CD4-positive, alpha-beta T cell (primary cell): ENCODE measurements at regions not wholly inside any gene's neighbourhood (a gene's known extent, or its start where the extent isn't known, plus 50 kb on each side); places are given as distances from the start of the nearest gene placed in this dataset.

Source experiments
- ATAC-seq: fragments of 200-7000 bp; cut with Tn5 transposase; one replicate; pipeline ENCODE4 v1.10.0; 2022; ENCODE audit warnings: mild to moderate bottlenecking; ENCODE audit not compliant: poor library complexity
- CTCF ChIA-PET: fragments of 350-600 bp; sonication (Branson Sonifier 250); formaldehyde crosslinking; loops from one replicate; lab custom pipeline; 2021; ENCODE audit warnings: antibody characterized with exemption, inconsistent platforms; lab: Charles Lee
- POLR2A ChIA-PET: fragments of 350-600 bp; sonication (Branson Sonifier 250); formaldehyde crosslinking; loops from one replicate; lab custom pipeline; 2021; ENCODE audit warnings: antibody characterized with exemption, inconsistent platforms; lab: Charles Lee
- DNase-seq, 14 experiments: peaks; one replicate each; pipeline ENCODE4 v3.0.0-alpha.2; 2013 to 2020; ENCODE audit warnings: mixed read lengths in 2 of 14
- H3K27ac ChIP-seq, 2 donors: one replicate each; pipeline versions ENCODE4 v1.5.1 to v1.7.0; 2013; ENCODE audit warnings: low read length in 2 of 2, low read depth in 1 of 2, mild to moderate bottlenecking in 1 of 2
- H3K27me3 ChIP-seq, 2 experiments: 1 replicate in 1 of 2; 2 replicates in 1 of 2; pipeline versions ENCODE4 v1.6.1 to v1.7.0; 2013; ENCODE audit warnings: low read length in 2 of 2, control low read depth in 1 of 2, mild to moderate bottlenecking in 1 of 2, moderate library complexity in 1 of 2; ENCODE audit not compliant: insufficient read depth in 2 of 2, control insufficient read depth in 1 of 2
- H3K36me3 ChIP-seq: one replicate; pipeline ENCODE4 v1.6.1; 2013; ENCODE audit warnings: low read length, control low read depth; ENCODE audit not compliant: insufficient read depth
- H3K4me1 ChIP-seq: one replicate; pipeline ENCODE4 v1.6.1; 2013; ENCODE audit warnings: low read length, control low read depth; ENCODE audit not compliant: insufficient read depth
- H3K4me3 ChIP-seq: one replicate; pipeline ENCODE4 v1.5.1; 2013; ENCODE audit warnings: mild to moderate bottlenecking, low read length, moderate library complexity
- H3K9me3 ChIP-seq, 2 experiments: 1 replicate in 1 of 2; 2 replicates in 1 of 2; pipeline versions ENCODE4 v1.6.1 to v1.7.0; 2013; ENCODE audit warnings: low read length in 2 of 2, mild to moderate bottlenecking in 2 of 2, control low read depth in 1 of 2, moderate library complexity in 1 of 2; ENCODE audit not compliant: control insufficient read depth in 1 of 2, insufficient read depth in 1 of 2
- H3K27ac Mint-ChIP-seq: one replicate; pipeline ENCODE4 v1.8.0; 2020; ENCODE audit warnings: mixed read lengths
- H3K27me3 Mint-ChIP-seq: one replicate; pipeline ENCODE4 v1.8.0; 2021; ENCODE audit warnings: mixed read lengths
- H3K36me3 Mint-ChIP-seq: one replicate; pipeline ENCODE4 v1.8.0; 2021; ENCODE audit warnings: low read depth, mixed read lengths
- H3K4me1 Mint-ChIP-seq: one replicate; pipeline ENCODE4 v1.8.0; 2021; ENCODE audit warnings: low read depth, mixed read lengths
- H3K4me3 Mint-ChIP-seq: one replicate; pipeline ENCODE4 v1.8.0; 2020; ENCODE audit warnings: mild to moderate bottlenecking, mixed read lengths
- H3K9me3 Mint-ChIP-seq: one replicate; pipeline ENCODE4 v1.8.0; 2020; ENCODE audit warnings: mixed read lengths
- intact Hi-C, 2 experiments: fragments of 100-400 bp; cut with DNase I in 1 of 2; cut with micrococcal nuclease in 1 of 2; formaldehyde crosslinking; loops; one replicate each; pipeline versions ENCODE4 v1.15.1 to v1.9.0; 2023 to 2025; cut with DNase I, micrococcal nuclease
- TF ChIP-seq, protein P1 (sequence below): fragments of 200-600 bp; IDR thresholded peaks from one replicate; pipeline ENCODE4 v1.8.0; 2022; ENCODE audit warnings: antibody characterized with exemption, mild to moderate bottlenecking

DNA sequence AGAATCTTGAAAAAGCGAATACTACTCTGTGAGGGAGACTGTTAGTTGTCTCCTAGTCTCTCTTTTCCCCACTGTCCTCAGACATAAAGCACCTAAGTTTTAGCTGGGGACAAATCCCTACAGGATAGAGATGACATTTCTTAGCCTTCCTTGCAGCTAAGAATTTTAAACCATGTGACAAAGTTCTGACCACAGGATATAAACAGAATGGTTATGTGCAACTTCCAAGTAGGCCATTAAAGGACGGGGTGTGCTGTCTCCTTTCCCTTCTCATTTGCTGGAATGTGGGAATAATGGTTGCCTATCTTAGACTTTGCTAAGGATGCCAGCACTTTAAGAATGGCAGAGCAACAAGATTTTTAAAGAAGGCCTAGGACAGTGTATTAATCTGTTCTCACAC is 74.9 kb upstream of the PRPS1L1 start:
- H3K27ac Mint-ChIP-seq: no peak overlapping the region
- peaks cover 5% of the 10 kb centered on the region for H3K27me3 Mint-ChIP-seq
- DNase-seq: no peak
- ATAC-seq: no peak
- Histone ChIP-seq H3K36me3 (no peaks in the 10 kb centered on the region), H3K27ac (no peak overlapping the region), H3K27me3 (no peaks in the 10 kb centered on the region), H3K4me3 (no peak overlapping the region), H3K4me1 (no peaks in the 10 kb centered on the region), H3K9me3 (no peaks in the 10 kb centered on the region)
- no peaks in the 10 kb centered on the region for H3K9me3 Mint-ChIP-seq
- no peak overlapping the region for H3K4me3 Mint-ChIP-seq
- H3K4me1 Mint-ChIP-seq: no peaks in the 10 kb centered on the region
- ChIA-PET CTCF (no interaction called here), POLR2A (no interaction called here)
- TF ChIP-seq, protein P1, sequence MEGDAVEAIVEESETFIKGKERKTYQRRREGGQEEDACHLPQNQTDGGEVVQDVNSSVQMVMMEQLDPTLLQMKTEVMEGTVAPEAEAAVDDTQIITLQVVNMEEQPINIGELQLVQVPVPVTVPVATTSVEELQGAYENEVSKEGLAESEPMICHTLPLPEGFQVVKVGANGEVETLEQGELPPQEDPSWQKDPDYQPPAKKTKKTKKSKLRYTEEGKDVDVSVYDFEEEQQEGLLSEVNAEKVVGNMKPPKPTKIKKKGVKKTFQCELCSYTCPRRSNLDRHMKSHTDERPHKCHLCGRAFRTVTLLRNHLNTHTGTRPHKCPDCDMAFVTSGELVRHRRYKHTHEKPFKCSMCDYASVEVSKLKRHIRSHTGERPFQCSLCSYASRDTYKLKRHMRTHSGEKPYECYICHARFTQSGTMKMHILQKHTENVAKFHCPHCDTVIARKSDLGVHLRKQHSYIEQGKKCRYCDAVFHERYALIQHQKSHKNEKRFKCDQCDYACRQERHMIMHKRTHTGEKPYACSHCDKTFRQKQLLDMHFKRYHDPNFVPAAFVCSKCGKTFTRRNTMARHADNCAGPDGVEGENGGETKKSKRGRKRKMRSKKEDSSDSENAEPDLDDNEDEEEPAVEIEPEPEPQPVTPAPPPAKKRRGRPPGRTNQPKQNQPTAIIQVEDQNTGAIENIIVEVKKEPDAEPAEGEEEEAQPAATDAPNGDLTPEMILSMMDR: no peak
- intact Hi-C loops: no loop called here
- H3K36me3 Mint-ChIP-seq: no peaks in the 10 kb centered on the region

DNA sequence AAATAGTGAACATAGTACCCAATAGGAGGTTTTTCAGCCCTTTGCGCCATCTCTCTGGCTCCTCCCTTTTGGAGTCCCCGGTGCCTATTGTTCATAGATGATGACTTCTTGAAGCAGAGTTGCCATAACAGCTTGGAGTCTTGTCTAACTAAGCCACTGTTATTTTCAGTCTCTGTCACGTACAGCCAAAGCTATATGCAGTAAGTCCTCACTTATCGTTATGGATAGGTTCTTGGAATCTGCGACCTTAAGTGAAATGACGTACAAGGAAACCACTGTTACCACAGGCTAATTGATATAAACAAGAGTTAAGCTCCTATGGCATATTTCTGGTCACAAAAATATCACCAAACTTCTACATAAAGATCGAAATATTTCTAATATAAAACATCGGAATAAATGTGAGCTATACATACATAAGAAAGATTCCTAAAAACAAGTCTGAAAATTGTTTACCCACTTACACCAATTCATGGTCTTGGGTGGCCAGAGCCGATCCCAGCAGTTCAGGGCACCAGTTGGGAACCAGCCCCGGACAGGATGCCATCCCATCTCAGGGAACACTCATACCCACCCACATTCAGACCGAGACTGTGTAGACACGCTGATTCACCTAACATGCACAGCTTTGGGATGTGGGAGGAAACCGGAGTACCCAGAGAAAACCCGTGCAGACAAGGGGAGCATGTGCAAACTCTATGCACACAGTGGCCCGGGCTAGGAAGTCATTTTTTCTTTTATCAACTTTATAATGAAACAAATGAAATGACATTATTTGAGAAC is 76.0 kb upstream of the PRPS1L1 start:
- no peak overlapping the region for H3K4me3 Mint-ChIP-seq
- Histone ChIP-seq H3K9me3 (no peaks in the 10 kb centered on the region), H3K36me3 (no peaks in the 10 kb centered on the region), H3K4me1 (no peaks in the 10 kb centered on the region), H3K27me3 (no peaks in the 10 kb centered on the region), H3K4me3 (no peak overlapping the region), H3K27ac (no peak overlapping the region)
- no peaks in the 10 kb centered on the region for H3K9me3 Mint-ChIP-seq
- no peaks in the 10 kb centered on the region for H3K36me3 Mint-ChIP-seq
- CTCF ChIA-PET: no interaction called here
- intact Hi-C loops: no loop called here
- ATAC-seq (no peak), DNase-seq (no peak)
- H3K27ac Mint-ChIP-seq: no peak overlapping the region
- TF ChIP-seq, protein P1: no peak
- H3K4me1 Mint-ChIP-seq: no peaks in the 10 kb centered on the region
- POLR2A ChIA-PET: no interaction called here
- peaks cover 5% of the 10 kb centered on the region for H3K27me3 Mint-ChIP-seq

DNA sequence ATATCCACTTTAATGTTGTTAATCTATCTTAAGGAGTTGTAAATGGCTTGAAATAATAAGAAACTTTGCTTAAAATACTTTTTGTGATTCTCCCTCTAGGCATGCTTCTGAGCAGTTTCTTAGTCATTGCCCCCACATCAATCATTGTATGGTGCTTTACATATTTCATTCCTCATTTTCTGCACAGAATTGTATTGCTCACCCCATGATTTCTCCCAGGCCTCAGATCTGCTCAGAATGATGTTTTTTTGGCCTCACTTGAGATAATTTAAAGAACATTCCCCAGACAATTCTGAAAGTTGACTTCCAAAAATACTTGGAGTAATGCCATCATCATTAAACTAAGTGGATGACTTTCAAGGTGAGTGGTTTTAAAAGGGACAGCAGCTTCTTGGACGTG is 82.1 kb upstream of the PRPS1L1 start:
- Histone ChIP-seq H3K4me1 (no peaks in the 10 kb centered on the region), H3K27me3 (peaks cover 0 to 4% of the 10 kb centered on the region in 2 experiments), H3K4me3 (no peak overlapping the region), H3K36me3 (no peaks in the 10 kb centered on the region), H3K9me3 (no peaks in the 10 kb centered on the region), H3K27ac (no peak overlapping the region)
- no peaks in the 10 kb centered on the region for H3K4me1 Mint-ChIP-seq
- ATAC-seq: no peak
- ChIA-PET POLR2A (no interaction called here), CTCF (interaction anchor here (0.5 kb wide), 1 partner anchor 569 kb away, joined by 4 read pairs; no protein-coding TSS in a partner anchor)
- H3K4me3 Mint-ChIP-seq: no peak overlapping the region
- no peaks in the 10 kb centered on the region for H3K36me3 Mint-ChIP-seq
- TF ChIP-seq, protein P1: no peak
- H3K9me3 Mint-ChIP-seq: no peaks in the 10 kb centered on the region
- intact Hi-C loops: no loop called here
- no peak for DNase-seq
- H3K27ac Mint-ChIP-seq: no peak overlapping the region
- peaks cover 12% of the 10 kb centered on the region for H3K27me3 Mint-ChIP-seq
